ENCODE measurements at regions not wholly inside any gene's neighbourhood (a gene's known extent, or its start where the extent isn't known, plus 50 kb on each side); places are given as distances from the start of the nearest gene placed in this dataset.
"Not testable (repeated sequence)": the region's sequence is repeated elsewhere in the genome, so short reads cannot be mapped to it uniquely, and the experiment has no call there.

DNA sequence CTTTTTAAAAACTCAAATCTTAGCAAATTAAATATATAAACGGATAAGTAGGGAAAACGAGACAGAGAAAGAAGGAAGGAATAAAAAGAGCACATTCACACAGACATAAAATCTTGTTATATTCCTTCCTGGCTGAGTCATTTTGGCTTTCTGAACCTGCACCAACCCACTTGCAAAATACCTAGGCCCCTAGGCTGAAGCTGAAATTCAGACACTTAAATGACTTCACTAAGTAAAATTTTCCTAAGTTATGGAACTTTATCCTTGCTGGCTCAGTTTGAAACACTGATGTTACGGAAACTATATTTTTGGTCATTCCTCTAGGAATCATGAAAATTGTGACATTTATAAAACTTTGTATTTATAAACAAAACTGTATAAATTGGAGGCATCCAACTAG, 462.8 kb upstream of the NFIA start:
- H3K27ac Mint-ChIP-seq, result no peak overlapping the region
- no peak for ATAC-seq (ENCODE audit: low read depth in 2 of 2)

DNA sequence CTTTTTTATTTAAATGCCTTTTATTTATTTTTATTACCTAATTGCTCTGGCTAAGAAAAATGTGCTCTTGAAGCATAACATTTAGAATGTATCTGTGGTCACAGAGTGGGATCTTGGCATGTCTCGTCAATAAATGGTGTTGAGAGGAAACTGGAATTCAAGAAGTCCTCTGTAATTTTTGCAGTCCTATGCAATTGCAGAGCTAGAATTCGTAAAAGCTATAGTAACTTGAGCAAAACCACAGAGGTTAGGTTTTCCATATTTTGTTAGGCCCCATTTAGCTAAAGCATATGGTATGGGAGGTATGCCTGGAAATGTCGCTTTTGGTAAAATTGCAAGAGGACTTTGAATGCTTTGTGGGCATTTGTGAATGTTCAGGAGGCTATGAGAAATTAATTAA, 466.7 kb upstream of the NFIA start:
- H3K4me3 ChIP-seq (ENCODE audit: low read depth, low read length), result no peak overlapping the region
- no peaks in the 10 kb centered on the region for H3K4me1 ChIP-seq (ENCODE audit: control insufficient read depth, insufficient read depth, low read length, poor library complexity, severe bottlenecking)
- H3K27me3 ChIP-seq (ENCODE audit: control insufficient read depth, insufficient read depth, low read length), result no peaks in the 10 kb centered on the region
- peaks cover 0 to 2% (median 0%) of the 10 kb centered on the region in 7 donors for H3K9me3 Mint-ChIP-seq
- no peaks in the 10 kb centered on the region for H3K36me3 ChIP-seq (ENCODE audit: control insufficient read depth, insufficient read depth, low read length)
- DNase-seq, result no peak
- H3K27me3 Mint-ChIP-seq, result peaks cover under 1% of the 10 kb centered on the region
- no peaks in the 10 kb centered on the region for H3K4me1 Mint-ChIP-seq
- ATAC-seq (ENCODE audit: low read depth in 2 of 2), result no peak
- H3K27ac ChIP-seq (ENCODE audit: insufficient read depth, low read length, poor library complexity, severe bottlenecking), result no peak overlapping the region
- no peak overlapping the region for H3K4me3 Mint-ChIP-seq
- no peaks in the 10 kb centered on the region for H3K36me3 Mint-ChIP-seq
- peaks cover 0 to 2% of the 10 kb centered on the region in 2 experiments for H3K9me3 ChIP-seq (ENCODE audit: control insufficient read depth in 2 of 2, low read length in 2 of 2)
- no peak overlapping the region for H3K27ac Mint-ChIP-seq

More for the DNA sequence above, 462.8 kb upstream of the NFIA start:
- Histone ChIP-seq H3K27me3 (ENCODE audit: control insufficient read depth, insufficient read depth, low read length) (no peaks in the 10 kb centered on the region), H3K4me1 (ENCODE audit: control insufficient read depth, insufficient read depth, low read length, poor library complexity, severe bottlenecking) (no peaks in the 10 kb centered on the region), H3K36me3 (ENCODE audit: control insufficient read depth, insufficient read depth, low read length) (no peaks in the 10 kb centered on the region), H3K27ac (ENCODE audit: insufficient read depth, low read length, poor library complexity, severe bottlenecking) (no peak overlapping the region), H3K4me3 (ENCODE audit: low read depth, low read length) (no peak overlapping the region), H3K9me3 (ENCODE audit: control insufficient read depth in 2 of 2, low read length in 2 of 2) (peaks cover 0 to 2% of the 10 kb centered on the region in 2 experiments)
- no peaks in the 10 kb centered on the region for H3K4me1 Mint-ChIP-seq
- no peak for DNase-seq
- H3K27me3 Mint-ChIP-seq, result peaks cover 5% of the 10 kb centered on the region
- H3K9me3 Mint-ChIP-seq, result peaks cover 0 to 4% (median 0%) of the 10 kb centered on the region in 7 donors
- H3K4me3 Mint-ChIP-seq, result no peak overlapping the region
- H3K36me3 Mint-ChIP-seq, result no peaks in the 10 kb centered on the region

DNA sequence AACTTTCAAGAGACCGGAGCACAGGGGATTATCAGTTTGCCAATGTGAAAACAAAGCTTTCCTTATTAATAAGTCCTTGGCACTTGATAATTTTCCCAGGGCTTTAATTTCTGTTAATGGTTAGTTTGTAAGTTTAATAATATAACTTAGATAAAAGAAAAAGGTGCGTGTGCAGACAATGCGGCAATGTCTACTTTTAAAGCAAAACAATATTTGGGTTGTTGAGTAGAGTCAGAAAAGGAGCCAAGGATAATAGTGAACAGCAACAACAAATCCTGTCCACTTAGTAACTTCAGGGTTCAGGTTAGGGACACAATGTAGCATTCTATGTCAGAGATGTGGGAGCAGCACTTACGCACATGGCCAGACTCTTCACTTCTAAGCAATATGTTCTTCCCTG, 469.6 kb upstream of the NFIA start:
- Mint-ChIP-seq H3K4me3 (no peak overlapping the region), H3K4me1 (no peaks in the 10 kb centered on the region), H3K27me3 (no peaks in the 10 kb centered on the region), H3K27ac (no peak overlapping the region), H3K36me3 (no peaks in the 10 kb centered on the region), H3K9me3 (peaks cover 0 to 6% (median 0%) of the 10 kb centered on the region in 7 donors)
- Histone ChIP-seq H3K36me3 (ENCODE audit: control insufficient read depth, insufficient read depth, low read length) (no peaks in the 10 kb centered on the region), H3K27me3 (ENCODE audit: control insufficient read depth, insufficient read depth, low read length) (no peaks in the 10 kb centered on the region), H3K9me3 (ENCODE audit: control insufficient read depth in 2 of 2, low read length in 2 of 2) (peaks cover 0 to 2% of the 10 kb centered on the region in 2 experiments), H3K4me3 (ENCODE audit: low read depth, low read length) (no peak overlapping the region), H3K4me1 (ENCODE audit: control insufficient read depth, insufficient read depth, low read length, poor library complexity, severe bottlenecking) (no peaks in the 10 kb centered on the region), H3K27ac (ENCODE audit: insufficient read depth, low read length, poor library complexity, severe bottlenecking) (no peak overlapping the region)
- no peak for DNase-seq
- no peak for ATAC-seq (ENCODE audit: low read depth in 2 of 2)

DNA sequence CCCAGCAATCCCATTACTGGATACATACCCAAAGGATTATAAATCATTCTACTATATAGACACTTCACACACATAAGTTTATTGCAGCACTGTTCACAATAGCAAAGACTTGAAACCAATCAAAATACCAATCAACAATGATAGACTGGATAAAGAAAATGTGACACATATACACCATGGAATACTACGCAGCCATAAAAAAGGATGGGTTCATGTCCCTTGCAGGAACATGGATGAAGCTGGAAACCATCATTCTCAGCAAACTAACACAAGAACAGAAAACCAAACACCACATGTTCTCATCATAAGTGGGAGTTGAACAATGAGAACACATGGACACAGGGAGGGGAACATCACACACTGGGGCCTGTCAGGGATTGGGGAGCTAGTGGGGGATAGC, 475.4 kb upstream of the NFIA start:
- H3K36me3 Mint-ChIP-seq; H3K4me3 Mint-ChIP-seq; H3K4me1 ChIP-seq (ENCODE audit: control insufficient read depth, insufficient read depth, low read length, poor library complexity, severe bottlenecking): not testable (repeated sequence)

DNA sequence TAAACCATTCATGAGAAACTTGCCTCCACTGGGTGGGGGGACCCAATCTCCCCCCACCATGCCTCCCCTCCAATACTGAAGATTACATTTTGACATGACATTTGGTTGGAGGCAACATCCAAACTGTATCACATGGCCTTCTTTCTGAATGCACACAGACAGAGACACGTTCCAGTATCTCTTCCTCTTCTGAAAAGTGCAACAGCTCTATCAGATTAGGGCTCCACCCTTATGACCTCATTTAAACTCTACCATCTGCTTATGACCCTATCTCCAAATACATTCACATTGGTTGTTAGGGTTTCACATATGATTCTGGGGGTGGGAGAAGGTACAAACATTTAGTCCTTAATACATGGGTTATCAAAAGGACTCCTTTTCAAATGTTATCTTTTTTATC, 481.8 kb upstream of the NFIA start:
- Histone ChIP-seq H3K4me1 (ENCODE audit: control insufficient read depth, insufficient read depth, low read length, poor library complexity, severe bottlenecking) (no peaks in the 10 kb centered on the region), H3K36me3 (ENCODE audit: control insufficient read depth, insufficient read depth, low read length) (no peaks in the 10 kb centered on the region), H3K27ac (ENCODE audit: insufficient read depth, low read length, poor library complexity, severe bottlenecking) (no peak overlapping the region), H3K9me3 (ENCODE audit: control insufficient read depth in 2 of 2, low read length in 2 of 2) (peaks cover 0 to 5% of the 10 kb centered on the region in 2 experiments), H3K4me3 (ENCODE audit: low read depth, low read length) (no peak overlapping the region), H3K27me3 (ENCODE audit: control insufficient read depth, insufficient read depth, low read length) (no peaks in the 10 kb centered on the region)
- DNase-seq (no peak), ATAC-seq (ENCODE audit: low read depth in 2 of 2) (no peak)
- H3K4me1 Mint-ChIP-seq, result no peaks in the 10 kb centered on the region
- H3K27me3 Mint-ChIP-seq, result no peaks in the 10 kb centered on the region
- H3K36me3 Mint-ChIP-seq, result no peaks in the 10 kb centered on the region
- H3K4me3 Mint-ChIP-seq, result no peak overlapping the region
- H3K9me3 Mint-ChIP-seq, result peaks cover 2 to 18% (median 9%) of the 10 kb centered on the region in 7 donors
- H3K27ac Mint-ChIP-seq, result no peak overlapping the region

More for the DNA sequence above, 475.4 kb upstream of the NFIA start:
- ATAC-seq (ENCODE audit: low read depth in 2 of 2); H3K36me3 ChIP-seq (ENCODE audit: control insufficient read depth, insufficient read depth, low read length); H3K27ac Mint-ChIP-seq; DNase-seq; H3K4me3 ChIP-seq (ENCODE audit: low read depth, low read length); H3K9me3 ChIP-seq (ENCODE audit: control insufficient read depth in 2 of 2, low read length in 2 of 2); H3K4me1 Mint-ChIP-seq; H3K27ac ChIP-seq (ENCODE audit: insufficient read depth, low read length, poor library complexity, severe bottlenecking); H3K27me3 Mint-ChIP-seq; H3K27me3 ChIP-seq (ENCODE audit: control insufficient read depth, insufficient read depth, low read length): not testable (repeated sequence)
- H3K9me3 Mint-ChIP-seq, result peaks cover 5 to 13% (median 9%) of the 10 kb centered on the region in 7 donors

DNA sequence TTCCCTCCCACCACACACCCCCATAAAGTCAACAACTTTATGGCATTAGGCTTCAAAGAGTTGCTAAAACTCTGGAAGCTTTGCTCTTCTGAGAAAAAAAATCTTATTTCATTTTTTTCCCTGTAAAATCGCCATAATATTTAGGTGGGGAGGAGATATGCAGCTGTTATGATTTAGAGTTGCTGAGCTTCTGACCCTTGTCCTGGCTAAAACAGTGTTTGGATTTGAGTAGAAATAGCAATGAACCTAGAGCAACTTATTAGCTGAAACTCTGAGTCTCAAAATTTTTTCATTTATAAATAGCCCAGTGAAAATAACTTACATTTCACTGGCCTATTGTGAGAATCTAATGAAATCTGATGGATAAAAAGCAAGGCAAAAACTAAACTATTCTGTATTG, 482.8 kb upstream of the NFIA start:
- H3K4me3 ChIP-seq (ENCODE audit: low read depth, low read length), result no peak overlapping the region
- no peaks in the 10 kb centered on the region for H3K36me3 Mint-ChIP-seq
- H3K27me3 ChIP-seq (ENCODE audit: control insufficient read depth, insufficient read depth, low read length), result no peaks in the 10 kb centered on the region
- H3K4me3 Mint-ChIP-seq, result no peak overlapping the region
- no peaks in the 10 kb centered on the region for H3K27me3 Mint-ChIP-seq
- H3K36me3 ChIP-seq (ENCODE audit: control insufficient read depth, insufficient read depth, low read length), result no peaks in the 10 kb centered on the region
- no peak overlapping the region for H3K27ac ChIP-seq (ENCODE audit: insufficient read depth, low read length, poor library complexity, severe bottlenecking)
- peaks cover 0 to 5% of the 10 kb centered on the region in 2 experiments for H3K9me3 ChIP-seq (ENCODE audit: control insufficient read depth in 2 of 2, low read length in 2 of 2)
- DNase-seq (no peak), ATAC-seq (ENCODE audit: low read depth in 2 of 2) (no peak)
- H3K9me3 Mint-ChIP-seq, result peaks cover 2 to 18% (median 7%) of the 10 kb centered on the region in 7 donors
- no peaks in the 10 kb centered on the region for H3K4me1 Mint-ChIP-seq
- no peaks in the 10 kb centered on the region for H3K4me1 ChIP-seq (ENCODE audit: control insufficient read depth, insufficient read depth, low read length, poor library complexity, severe bottlenecking)
- H3K27ac Mint-ChIP-seq, result no peak overlapping the region

DNA sequence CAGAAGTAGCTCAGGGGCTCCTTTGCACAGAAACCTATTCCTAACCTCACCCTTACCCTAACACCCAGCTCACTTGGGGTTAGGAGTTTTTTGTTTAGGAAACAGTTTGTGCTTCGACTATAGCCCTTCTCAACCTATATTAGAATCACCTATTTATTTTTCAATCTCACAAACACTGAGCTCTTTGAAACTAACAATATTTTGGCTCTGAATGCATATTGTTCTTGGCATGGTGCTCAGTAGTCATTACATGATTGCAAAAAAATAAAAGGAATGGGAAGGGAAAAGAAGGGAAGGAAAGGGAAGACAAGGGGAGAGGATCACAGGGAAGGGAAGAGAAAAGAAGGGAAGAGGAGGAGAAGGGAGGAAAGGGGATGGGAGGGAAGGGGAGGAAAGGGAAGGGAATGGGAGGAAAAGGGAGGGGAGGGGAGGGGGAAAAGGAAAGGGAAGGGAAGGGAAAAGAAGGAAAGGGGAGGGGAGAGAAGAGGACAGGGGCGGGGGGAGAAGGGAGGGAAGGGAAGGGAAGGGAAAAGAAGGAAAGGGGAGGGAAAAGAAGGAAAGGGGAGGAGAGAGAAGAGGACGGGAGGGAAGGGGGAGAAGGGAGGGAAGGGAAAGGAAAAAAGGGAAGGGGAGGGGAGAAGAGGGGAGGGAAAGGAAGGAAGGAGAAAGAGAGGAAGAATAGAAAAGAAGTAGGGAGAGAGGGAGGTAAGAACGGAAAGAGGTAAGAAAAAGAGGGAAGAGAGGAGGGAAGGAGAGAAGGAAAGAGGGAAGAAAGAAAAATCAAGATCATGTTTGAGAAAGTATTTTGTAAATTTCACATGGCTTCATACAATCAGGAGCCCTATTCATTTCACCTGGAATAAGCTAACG, 484.1 kb upstream of the NFIA start:
- H3K4me1 ChIP-seq (ENCODE audit: control insufficient read depth, insufficient read depth, low read length, poor library complexity, severe bottlenecking), result no peaks in the 10 kb centered on the region
- peaks cover 0 to 5% of the 10 kb centered on the region in 2 experiments for H3K9me3 ChIP-seq (ENCODE audit: control insufficient read depth in 2 of 2, low read length in 2 of 2)
- no peak overlapping the region for H3K4me3 ChIP-seq (ENCODE audit: low read depth, low read length)
- H3K27me3 Mint-ChIP-seq, result no peaks in the 10 kb centered on the region
- no peak for DNase-seq
- H3K27ac Mint-ChIP-seq, result no peak overlapping the region
- H3K27me3 ChIP-seq (ENCODE audit: control insufficient read depth, insufficient read depth, low read length), result no peaks in the 10 kb centered on the region
- peaks cover 0 to 14% (median 9%) of the 10 kb centered on the region in 7 donors for H3K9me3 Mint-ChIP-seq
- no peak for ATAC-seq (ENCODE audit: low read depth in 2 of 2)
- H3K27ac ChIP-seq (ENCODE audit: insufficient read depth, low read length, poor library complexity, severe bottlenecking), result no peak overlapping the region
- no peaks in the 10 kb centered on the region for H3K36me3 Mint-ChIP-seq
- no peaks in the 10 kb centered on the region for H3K36me3 ChIP-seq (ENCODE audit: control insufficient read depth, insufficient read depth, low read length)
- H3K4me1 Mint-ChIP-seq, result no peaks in the 10 kb centered on the region
- no peak overlapping the region for H3K4me3 Mint-ChIP-seq
